ENCODE measurements at regions not wholly inside any gene's neighbourhood (a gene's known extent, or its start where the extent isn't known, plus 50 kb on each side); places are given as distances from the start of the nearest gene placed in this dataset.

- H4K20me1 ChIP-seq (ENCODE audit: insufficient read depth): no peaks in the 10 kb centered on the region
- no peaks in the 10 kb centered on the region for H3K9me2 ChIP-seq (ENCODE audit: insufficient read depth)
- TF ChIP-seq EZH2phosphoT487 (IDR thresholded peaks at IDR 0.05; ENCODE audit: insufficient read depth, low read depth) (no peak), EZH2 (IDR thresholded peaks at IDR 0.05; ENCODE audit: insufficient read depth, poor library complexity, severe bottlenecking) (no peak)
- no peaks in the 10 kb centered on the region for H3K9me3 ChIP-seq (ENCODE audit: low read depth)
- no peak for DNase-seq
- no peaks in the 10 kb centered on the region for H3K4me1 ChIP-seq (ENCODE audit: insufficient read depth)
- no peaks in the 10 kb centered on the region for H3F3A ChIP-seq (ENCODE audit: insufficient read depth)
- no peak overlapping the region for H3K4me3 ChIP-seq
- no peak overlapping the region for H3K27ac ChIP-seq
- no peak overlapping the region for H3K4me2 ChIP-seq (ENCODE audit: unreplicated experiment)
- in situ Hi-C loops (cut with MboI): no loop called here
- 21 to 24% methylated on average over 10 of the region's 10 CpGs for WGBS, 2 experiments (ENCODE audit: low coverage in 1 of 2, low lambda C conversion rate in 2 of 2, missing lambda C conversion rate in 2 of 2)
- no peaks in the 10 kb centered on the region for H3K27me3 ChIP-seq (replicated peaks; ENCODE audit: insufficient read depth)
- H2AFZ ChIP-seq: no peak overlapping the region
- no peak overlapping the region for H3K9ac ChIP-seq
- no peaks in the 10 kb centered on the region for H3K36me3 ChIP-seq (ENCODE audit: low read depth)
- no peaks in the 10 kb centered on the region for H3K79me2 ChIP-seq (ENCODE audit: insufficient read depth)
Measured at GRCh38 chr7:155154586-155154985, 84.5 kb downstream of the HTR5A start.

DNA sequence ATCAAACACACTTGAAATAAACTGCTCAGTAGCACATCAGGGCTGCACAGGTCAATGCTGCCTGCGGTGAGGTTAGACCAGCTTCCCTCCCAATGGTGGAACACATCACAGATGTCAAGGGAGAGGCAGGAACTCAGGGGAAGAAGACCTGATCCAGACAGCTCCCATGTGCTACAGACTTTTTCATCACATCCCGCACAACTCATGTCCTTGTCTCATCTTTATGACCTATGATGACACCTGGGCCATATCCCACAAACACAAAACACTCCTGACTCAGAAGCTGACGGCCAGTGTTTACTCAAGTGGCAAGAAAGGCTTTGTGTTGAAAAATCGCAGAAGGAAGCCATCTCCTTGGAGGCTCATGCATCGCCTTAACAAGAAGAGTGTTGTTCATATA, 91.6 kb downstream of the HTR5A start:
- no peaks in the 10 kb centered on the region for H3K79me2 ChIP-seq (ENCODE audit: insufficient read depth)
- H3K27me3 ChIP-seq (replicated peaks; ENCODE audit: insufficient read depth): no peaks in the 10 kb centered on the region; the same call in 1 of the 2 replicates
- H3K4me1 ChIP-seq (ENCODE audit: insufficient read depth): no peaks in the 10 kb centered on the region
- TF ChIP-seq EZH2phosphoT487 (IDR thresholded peaks at IDR 0.05; ENCODE audit: insufficient read depth, low read depth): no peak
- TF ChIP-seq EZH2 (IDR thresholded peaks at IDR 0.05; ENCODE audit: insufficient read depth, poor library complexity, severe bottlenecking): no peak
- DNase-seq: no peak
- no peak overlapping the region for H3K4me3 ChIP-seq
- H3K4me2 ChIP-seq (ENCODE audit: unreplicated experiment): no peak overlapping the region
- in situ Hi-C loops (cut with MboI): no loop called here
- H3F3A ChIP-seq (ENCODE audit: insufficient read depth): no peaks in the 10 kb centered on the region
- H3K27ac ChIP-seq: no peak overlapping the region
- H4K20me1 ChIP-seq (ENCODE audit: insufficient read depth): no peaks in the 10 kb centered on the region
- no peak overlapping the region for H2AFZ ChIP-seq
- WGBS, 2 experiments (ENCODE audit: low coverage in 1 of 2, low lambda C conversion rate in 2 of 2, missing lambda C conversion rate in 2 of 2): 37 to 47% methylated on average over 5 of the region's 5 CpGs
- H3K9me2 ChIP-seq (ENCODE audit: insufficient read depth): no peaks in the 10 kb centered on the region
- no peaks in the 10 kb centered on the region for H3K9me3 ChIP-seq (ENCODE audit: low read depth)
- H3K9ac ChIP-seq: no peak overlapping the region
- no peaks in the 10 kb centered on the region for H3K36me3 ChIP-seq (ENCODE audit: low read depth)

DNA sequence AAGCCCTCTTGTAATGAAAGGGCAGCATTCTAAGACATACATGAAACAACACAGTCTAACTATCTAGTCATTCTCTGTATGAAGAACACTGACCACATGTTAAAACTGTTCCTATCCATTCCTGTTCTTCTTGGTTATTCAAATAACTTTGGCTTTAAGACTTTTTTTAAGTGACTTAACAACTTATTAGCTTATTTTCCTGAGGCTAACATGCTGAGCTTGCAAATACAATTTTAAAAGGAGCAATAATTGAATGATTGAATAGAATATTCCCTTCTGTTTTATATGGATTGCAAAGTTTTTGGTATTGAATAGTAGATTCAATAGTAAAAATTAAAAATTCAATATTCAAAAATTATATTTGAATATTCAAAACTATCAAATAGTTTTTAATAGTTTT, 92.3 kb downstream of the HTR5A start:
- in situ Hi-C loops (cut with MboI): no loop called here
- Histone ChIP-seq H4K20me1 (ENCODE audit: insufficient read depth) (no peaks in the 10 kb centered on the region), H3K4me1 (ENCODE audit: insufficient read depth) (no peaks in the 10 kb centered on the region), H3K9me3 (ENCODE audit: low read depth) (no peaks in the 10 kb centered on the region), H3K4me3 (no peak overlapping the region), H3K4me2 (ENCODE audit: unreplicated experiment) (no peak overlapping the region), H3F3A (ENCODE audit: insufficient read depth) (no peaks in the 10 kb centered on the region), H3K9ac (no peak overlapping the region), H2AFZ (no peak overlapping the region), H3K27me3 (replicated peaks; ENCODE audit: insufficient read depth) (no peaks in the 10 kb centered on the region; the same call in 1 of the 2 replicates), H3K27ac (no peak overlapping the region), H3K36me3 (ENCODE audit: low read depth) (no peaks in the 10 kb centered on the region), H3K79me2 (ENCODE audit: insufficient read depth) (no peaks in the 10 kb centered on the region), H3K9me2 (ENCODE audit: insufficient read depth) (no peaks in the 10 kb centered on the region)
- DNase-seq: no peak
- TF ChIP-seq EZH2phosphoT487 (IDR thresholded peaks at IDR 0.05; ENCODE audit: insufficient read depth, low read depth) (no peak), EZH2 (IDR thresholded peaks at IDR 0.05; ENCODE audit: insufficient read depth, poor library complexity, severe bottlenecking) (no peak)

- Histone ChIP-seq H3K4me1 (ENCODE audit: insufficient read depth) (no peaks in the 10 kb centered on the region), H3K9me2 (ENCODE audit: insufficient read depth) (no peaks in the 10 kb centered on the region), H4K20me1 (ENCODE audit: insufficient read depth) (no peaks in the 10 kb centered on the region), H3K27me3 (replicated peaks; ENCODE audit: insufficient read depth) (no peaks in the 10 kb centered on the region; the same call in 1 of the 2 replicates), H3K9ac (no peak overlapping the region), H3K27ac (no peak overlapping the region), H3K9me3 (ENCODE audit: low read depth) (no peaks in the 10 kb centered on the region), H3K79me2 (ENCODE audit: insufficient read depth) (no peaks in the 10 kb centered on the region), H3K36me3 (ENCODE audit: low read depth) (no peaks in the 10 kb centered on the region), H3K4me3 (no peak overlapping the region), H2AFZ (no peak overlapping the region), H3F3A (ENCODE audit: insufficient read depth) (no peaks in the 10 kb centered on the region), H3K4me2 (ENCODE audit: unreplicated experiment) (no peak overlapping the region)
- TF ChIP-seq EZH2phosphoT487 (IDR thresholded peaks at IDR 0.05; ENCODE audit: insufficient read depth, low read depth) (no peak), EZH2 (IDR thresholded peaks at IDR 0.05; ENCODE audit: insufficient read depth, poor library complexity, severe bottlenecking) (no peak)
- WGBS, 2 experiments (ENCODE audit: low coverage in 1 of 2, low lambda C conversion rate in 2 of 2, missing lambda C conversion rate in 2 of 2): 54 to 61% methylated on average over 7 of the region's 7 CpGs
- DNase-seq: no peak
- in situ Hi-C loops (cut with MboI): no loop called here
Measured at GRCh38 chr7:155163696-155164095, 93.6 kb downstream of the HTR5A start.

GRCh38 chr7:155164316-155164715, 94.2 kb downstream of the HTR5A start:
- no peaks in the 10 kb centered on the region for H3K9me3 ChIP-seq (ENCODE audit: low read depth)
- H3F3A ChIP-seq (ENCODE audit: insufficient read depth): no peaks in the 10 kb centered on the region
- H3K9ac ChIP-seq: no peak overlapping the region
- no peaks in the 10 kb centered on the region; the same call in 1 of the 2 replicates for H3K27me3 ChIP-seq (replicated peaks; ENCODE audit: insufficient read depth)
- no peak for DNase-seq
- H3K4me2 ChIP-seq (ENCODE audit: unreplicated experiment): no peak overlapping the region
- H3K36me3 ChIP-seq (ENCODE audit: low read depth): no peaks in the 10 kb centered on the region
- no peaks in the 10 kb centered on the region for H3K9me2 ChIP-seq (ENCODE audit: insufficient read depth)
- H3K4me1 ChIP-seq (ENCODE audit: insufficient read depth): no peaks in the 10 kb centered on the region
- WGBS, 2 experiments (ENCODE audit: low coverage in 1 of 2, low lambda C conversion rate in 2 of 2, missing lambda C conversion rate in 2 of 2): 39 to 41% methylated on average over 8 of the region's 8 CpGs
- in situ Hi-C loops (cut with MboI): no loop called here
- H4K20me1 ChIP-seq (ENCODE audit: insufficient read depth): no peaks in the 10 kb centered on the region
- no peaks in the 10 kb centered on the region for H3K79me2 ChIP-seq (ENCODE audit: insufficient read depth)
- H3K4me3 ChIP-seq: no peak overlapping the region
- H2AFZ ChIP-seq: no peak overlapping the region
- TF ChIP-seq EZH2 (IDR thresholded peaks at IDR 0.05; ENCODE audit: insufficient read depth, poor library complexity, severe bottlenecking) (no peak), EZH2phosphoT487 (IDR thresholded peaks at IDR 0.05; ENCODE audit: insufficient read depth, low read depth) (no peak)
- H3K27ac ChIP-seq: no peak overlapping the region

Data from GM23248 (cell line).